Right renal cortex interstitium (tissue), 3 donors: ENCODE measurements at regions not wholly inside any gene's neighbourhood (a gene's known extent, or its start where the extent isn't known, plus 50 kb on each side); places are given as distances from the start of the nearest gene placed in this dataset.

ENCODE experiments used
- DNase-seq, 3 donors: peaks; one replicate each; pipeline ENCODE4 v3.0.0-alpha.2; 2013; ENCODE audit warnings: low read depth in 3 of 3, low spot score in 2 of 3

DNA sequence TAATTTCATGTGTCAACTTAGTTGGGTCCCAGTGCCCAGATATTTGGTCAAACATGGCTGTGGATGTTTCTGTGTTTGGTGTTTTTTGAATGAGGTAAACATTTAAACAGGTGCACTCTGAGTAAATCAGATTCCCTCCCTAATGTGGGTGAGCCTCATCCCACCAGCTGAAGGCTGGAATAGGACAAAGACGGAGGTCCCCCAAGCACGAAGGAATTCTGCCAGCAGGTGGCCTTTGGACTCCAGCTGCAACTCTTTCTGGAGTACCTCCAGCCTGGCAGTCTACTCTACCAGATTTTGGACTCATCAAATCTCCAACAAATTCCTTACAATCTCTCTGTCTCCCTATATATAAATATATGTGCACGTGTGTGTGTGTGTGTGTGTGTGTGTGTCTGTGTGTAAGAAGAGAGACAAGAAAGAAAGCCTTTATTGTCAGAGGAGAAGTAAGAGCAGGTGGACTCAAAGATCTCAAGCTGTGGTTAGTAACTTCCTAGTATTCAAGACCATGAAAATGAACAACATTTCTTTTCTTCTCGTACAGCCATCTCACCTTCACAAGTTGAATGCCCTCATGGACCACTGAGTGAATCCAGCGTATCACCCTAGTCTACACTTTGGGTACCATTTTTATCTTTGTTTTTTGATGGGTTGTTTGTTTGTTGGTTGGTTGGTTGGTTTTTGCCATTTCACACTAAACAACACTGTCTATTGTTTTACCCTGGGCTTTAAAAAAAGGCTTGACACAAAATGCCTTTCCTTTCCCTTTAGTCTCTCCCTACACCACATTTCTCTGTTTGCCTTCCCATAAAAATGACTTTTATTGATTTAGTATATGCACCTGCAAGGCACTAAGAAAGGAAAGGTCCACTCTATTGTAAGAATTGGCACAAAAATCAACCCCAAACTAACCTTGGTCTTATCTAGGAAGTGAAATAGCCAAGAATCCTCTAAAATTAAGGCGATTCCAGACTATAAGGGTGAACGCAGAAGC, 118.7 kb downstream of the TENT4A start:
- no peak for DNase-seq

DNA sequence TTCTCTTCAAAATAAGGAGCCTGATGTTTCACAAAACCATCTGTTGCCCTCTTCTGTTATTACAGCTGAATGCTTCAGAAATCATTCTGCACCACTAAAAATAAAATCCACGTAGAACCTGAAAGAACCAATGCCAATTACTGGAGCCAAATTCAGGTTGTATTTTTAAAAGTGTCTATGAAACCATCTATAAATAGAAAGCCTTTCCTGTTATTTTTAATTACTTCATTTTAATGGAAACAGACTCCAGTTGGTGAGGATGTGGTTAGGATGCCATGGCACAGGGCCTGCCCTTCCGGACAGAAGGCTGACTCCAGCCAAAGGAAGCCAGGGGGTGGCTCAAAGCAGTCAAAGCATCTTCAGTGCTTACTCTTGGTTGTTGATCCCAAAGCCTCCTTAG, 119.8 kb downstream of the TENT4A start:
- no peak for DNase-seq

DNA sequence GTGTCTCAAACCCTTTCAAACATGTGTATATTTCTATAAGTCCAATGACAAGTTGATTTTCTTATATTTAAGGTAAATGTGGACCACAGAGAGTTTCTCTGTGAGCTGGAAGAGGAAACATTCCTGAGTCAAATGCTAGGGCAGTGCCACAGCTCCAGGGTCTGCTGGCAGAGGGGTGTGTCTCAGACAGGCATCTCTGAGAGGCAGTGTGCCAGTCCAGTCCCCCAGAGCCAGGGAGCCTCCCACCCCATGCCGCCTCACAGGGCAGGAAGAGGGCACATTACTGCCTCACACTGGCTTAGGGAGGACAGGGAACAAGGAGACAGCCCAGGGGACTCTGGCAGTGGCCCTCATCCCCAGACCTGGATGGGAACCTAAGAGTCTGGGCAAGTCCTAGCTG, 120.2 kb downstream of the TENT4A start:
- no peak for DNase-seq

DNA sequence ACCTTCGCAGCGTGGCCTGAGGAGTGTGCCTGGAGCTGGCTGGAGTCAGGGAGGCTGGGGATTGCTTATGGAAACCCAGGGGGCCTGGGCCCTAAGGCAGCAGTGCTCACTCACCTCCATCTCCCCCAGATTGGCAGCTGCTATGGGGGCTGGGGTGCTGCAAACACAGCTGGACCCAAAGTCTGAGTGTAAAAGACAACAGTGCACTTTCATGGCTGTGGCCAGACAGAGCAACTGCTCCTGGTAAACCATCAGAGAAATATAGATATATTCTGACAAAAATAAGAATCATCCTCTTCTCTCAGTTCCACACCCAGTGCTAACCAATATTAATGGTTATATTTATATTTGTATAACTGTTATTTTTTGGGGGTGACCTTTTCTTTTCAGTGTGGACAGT, 123.9 kb downstream of the TENT4A start:
- DNase-seq: no peak

DNA sequence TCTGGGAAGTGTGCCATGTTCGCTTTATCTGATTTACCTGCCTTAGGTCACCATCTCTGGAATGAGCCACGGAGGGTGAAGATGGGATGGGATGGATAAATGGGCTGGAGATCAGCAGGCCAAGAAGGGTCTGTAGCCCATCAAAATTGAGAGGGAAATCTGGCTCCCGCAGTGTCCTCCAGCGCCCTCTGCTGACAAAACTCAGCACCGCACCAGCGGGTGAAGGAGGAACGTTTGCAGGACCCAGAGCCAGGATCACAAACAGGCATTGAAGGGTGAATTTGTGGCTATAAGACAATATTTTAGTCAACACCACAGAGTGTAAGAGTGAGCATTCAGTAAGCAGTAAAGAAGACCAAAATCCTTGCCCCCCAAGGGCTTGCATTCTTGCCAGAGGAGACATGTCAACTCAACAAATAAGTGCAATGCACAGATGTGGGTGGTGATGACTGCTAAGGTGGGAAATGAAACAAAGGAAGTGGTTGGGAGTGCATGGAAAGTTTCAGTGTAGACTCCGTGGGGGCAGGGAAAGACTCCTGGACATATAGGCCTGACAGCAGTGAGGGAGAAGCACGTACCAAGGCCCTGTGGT, 124.4 kb downstream of the TENT4A start:
- DNase-seq: no peak

DNA sequence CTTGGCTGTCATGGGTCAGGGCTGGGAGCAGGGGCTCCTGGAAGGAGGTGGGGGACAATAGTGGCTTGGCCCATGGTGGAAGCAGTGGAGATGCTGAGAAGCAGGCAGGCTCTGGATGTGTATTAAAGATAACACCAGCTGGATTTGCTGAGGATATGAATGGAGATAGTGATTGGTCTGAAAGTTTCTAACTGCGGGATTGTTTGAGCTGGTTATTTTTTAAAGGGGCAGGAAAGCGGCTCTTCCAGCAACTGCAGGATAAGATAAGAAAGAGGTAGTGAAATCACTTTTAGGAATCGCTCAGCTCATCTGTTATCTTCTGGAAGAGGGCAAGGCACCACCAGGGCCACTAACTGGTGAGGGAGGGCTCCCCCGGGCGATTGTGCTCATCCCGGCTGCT, 125.5 kb downstream of the TENT4A start:
- no peak for DNase-seq

DNA sequence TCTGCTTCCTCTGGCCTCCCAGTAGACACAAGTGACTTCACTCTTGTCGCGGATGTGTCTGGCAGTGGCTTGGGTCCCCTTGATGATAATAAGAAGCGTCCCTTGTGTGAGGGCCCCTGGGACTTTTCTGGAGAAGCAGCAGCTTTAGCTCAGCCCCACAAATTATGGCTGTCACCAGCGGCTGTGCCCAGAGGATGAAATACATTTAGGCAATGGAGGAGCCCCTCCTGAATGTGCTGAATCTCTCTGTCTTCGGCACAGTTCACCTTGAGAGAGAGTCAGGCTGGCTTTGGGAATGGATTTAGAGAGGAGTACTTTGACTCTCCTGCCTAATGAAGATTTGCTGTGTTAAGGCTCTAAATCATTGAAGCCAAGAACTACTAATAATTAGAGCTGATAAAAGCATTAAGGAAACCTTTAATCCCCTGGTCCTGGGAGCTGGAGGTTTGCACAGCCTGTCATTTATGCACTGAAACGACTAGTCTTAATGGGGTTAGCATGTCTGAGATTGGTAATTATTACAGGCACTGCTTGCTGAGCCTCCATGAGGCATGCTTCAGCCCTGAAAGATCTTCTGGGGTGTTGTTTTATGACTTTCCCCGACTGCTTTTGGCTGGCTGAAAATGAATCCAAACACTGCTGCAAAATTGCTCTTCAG, 127.0 kb downstream of the TENT4A start:
- DNase-seq: no peak

DNA sequence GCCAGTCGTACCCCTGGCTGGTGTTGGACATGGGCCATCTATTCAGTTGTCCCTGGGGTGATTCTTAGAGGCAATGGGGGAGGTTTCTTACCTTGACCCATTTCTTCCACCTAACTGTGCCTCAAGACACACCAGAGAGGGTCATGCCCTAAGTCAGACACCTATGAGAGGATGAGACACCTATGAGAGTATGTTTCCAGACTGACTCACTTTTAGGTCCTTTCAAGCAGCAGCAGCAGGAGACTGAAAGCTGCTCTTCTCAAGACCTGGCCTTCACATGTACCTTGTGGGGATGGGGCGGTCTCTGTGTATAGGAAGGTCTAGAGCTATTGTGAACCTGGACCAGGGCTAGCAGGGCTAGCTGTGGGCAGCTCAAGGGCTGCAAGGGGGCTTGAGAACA, 130.1 kb downstream of the TENT4A start:
- DNase-seq: no peak

DNA sequence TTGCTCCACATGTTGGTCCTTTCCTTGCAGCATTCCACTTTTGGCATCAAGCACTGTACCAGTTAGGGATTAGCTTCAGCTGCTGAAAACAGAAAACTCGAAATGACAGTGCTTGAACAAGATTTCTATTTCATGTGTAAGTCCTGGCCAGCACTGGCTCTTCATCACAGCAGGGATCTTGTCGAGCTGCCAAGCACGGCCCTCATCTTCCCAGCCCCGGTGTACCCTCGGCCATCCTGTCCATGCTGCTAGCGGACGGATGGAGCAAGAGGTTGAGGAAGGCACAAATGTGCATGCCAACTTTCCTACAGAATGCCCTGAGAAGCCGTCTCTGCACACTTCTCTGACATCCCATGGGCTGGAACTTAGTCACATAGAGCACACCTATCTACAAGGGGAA, 130.6 kb downstream of the TENT4A start:
- no peak for DNase-seq

DNA sequence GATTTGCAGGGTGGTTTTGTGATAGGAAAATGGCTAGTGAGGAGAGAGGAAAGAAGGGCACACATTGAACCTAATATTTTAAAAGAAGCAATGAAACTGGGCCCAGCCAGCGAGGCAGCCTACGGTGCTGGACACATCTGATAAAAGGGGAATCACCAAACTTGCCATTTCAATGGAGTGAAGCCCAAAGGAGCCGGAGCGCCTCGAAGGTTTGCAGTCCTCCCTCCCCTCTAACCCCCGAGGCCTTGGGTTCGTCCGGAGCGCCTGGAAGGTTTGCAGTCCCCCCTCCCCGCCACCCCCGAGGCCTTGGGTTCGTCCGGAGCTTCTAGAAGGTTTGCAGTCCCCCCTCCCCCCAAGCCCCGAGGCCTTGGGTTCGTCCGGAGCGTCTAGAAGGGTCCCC, 132.6 kb downstream of the TENT4A start:
- DNase-seq: no peak

DNA sequence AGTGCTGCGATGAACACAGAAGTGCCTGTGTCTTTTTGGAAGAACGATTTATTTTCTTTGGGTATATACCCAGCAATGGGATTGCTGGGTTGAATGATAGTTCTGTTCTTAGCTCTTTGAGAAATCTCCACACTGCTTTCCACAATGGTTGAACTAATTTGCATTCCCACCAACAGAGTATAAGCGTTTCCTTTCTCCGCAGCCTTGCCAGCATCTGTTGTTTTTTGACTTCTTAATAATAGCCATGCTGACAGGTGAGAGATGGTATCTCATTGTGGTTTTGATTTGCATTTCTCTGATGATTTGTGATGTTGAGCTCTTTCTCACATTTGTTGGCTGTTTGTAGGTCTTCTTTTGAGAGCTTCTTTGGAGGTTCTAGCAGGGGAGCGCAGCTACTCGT, 134.6 kb downstream of the TENT4A start:
- no peak for DNase-seq

DNA sequence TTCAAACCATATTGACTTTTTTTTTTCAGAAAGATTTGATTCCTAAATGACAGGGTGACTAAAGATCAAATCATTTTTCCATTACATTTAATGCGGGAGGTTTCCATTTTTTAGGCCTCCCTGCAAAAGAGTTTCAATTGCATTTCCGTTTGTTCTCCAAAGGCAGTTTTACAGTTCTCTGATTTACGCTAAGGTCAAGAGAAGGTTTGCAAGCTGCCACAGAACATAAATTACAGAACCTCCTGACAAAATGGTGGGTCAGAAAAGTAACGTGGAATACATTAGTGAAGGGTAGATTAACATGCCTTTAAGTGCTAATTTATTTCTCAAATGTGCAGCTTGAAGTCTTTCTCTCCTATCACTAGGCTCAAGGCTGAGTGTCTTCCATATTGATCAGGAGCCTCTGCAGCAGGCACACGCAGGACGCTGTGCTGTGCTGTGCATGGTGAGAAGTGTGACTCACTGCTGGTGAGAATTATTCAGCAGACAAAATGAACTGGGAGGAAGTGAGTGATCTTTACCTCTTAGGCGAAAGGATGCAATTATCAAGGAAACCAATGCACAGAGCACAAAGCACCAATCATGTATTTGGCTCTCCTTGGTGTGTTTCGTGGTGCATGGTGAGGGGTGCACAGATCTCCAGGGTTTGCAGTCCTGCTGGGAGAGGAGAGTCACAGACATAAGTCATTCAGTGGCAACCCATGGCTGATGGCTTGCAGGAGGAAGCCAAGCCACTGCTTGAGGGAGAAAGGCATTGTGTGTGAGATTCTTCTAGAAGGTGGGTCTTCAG, 136.3 kb downstream of the TENT4A start:
- peak; percentile 20 to 33 (median 29) for DNase-seq

DNA sequence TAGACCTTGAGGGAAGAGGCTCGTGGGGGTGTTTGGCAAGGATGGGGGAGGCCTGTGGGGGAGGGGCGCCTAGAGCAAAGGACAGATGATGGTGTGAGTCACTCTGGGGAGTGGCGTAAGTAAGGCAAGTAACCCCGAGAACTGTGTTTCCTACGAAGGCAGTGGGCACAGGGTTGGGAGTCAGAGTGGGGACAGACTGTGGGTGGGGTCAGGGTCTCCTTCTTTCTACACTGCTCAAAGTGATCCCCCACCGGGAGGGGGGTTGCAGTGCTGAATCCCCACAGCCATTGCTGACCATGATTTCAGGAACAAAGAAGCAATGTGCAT, 136.8 kb downstream of the TENT4A start:
- DNase-seq: no peak

DNA sequence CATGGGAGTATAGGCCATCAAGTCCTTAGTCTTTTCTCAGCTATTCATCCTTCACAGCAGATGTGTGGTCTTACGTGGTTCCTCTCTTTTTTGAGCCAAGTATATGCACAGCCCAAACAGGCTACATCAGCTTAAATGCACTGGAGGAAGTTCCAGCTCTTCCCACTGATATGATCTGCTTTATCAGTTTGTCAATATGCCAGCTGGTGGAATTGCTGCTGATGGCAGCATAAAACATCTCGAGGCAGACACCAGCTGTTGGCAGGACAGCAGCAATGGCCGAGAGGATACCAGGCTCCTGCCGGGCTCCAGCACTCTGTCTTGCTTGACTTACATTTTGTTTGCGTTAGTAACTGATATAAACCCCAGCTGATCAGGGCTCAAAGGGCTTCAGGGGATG, 143.4 kb downstream of the TENT4A start:
- DNase-seq: no peak

DNA sequence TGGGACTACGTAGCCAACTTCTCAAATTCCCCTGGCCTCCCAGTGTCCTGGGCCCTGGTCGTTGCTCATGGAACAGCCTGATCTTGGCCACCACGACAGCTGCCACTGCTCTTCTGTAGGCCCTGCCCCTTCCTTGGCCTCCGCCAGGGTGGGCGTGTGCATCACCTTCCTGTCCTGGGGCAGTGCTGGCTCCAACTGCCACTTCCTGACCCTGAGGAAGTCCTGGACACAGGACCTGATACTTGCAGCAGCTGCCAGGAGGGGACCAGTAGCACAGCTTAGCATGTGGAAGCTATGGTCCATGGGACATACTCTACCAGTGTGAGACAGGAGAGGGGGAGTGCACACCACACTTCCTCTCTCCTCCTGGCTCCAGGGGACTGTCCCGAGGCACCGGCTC, 145.2 kb downstream of the TENT4A start:
- no peak for DNase-seq

DNA sequence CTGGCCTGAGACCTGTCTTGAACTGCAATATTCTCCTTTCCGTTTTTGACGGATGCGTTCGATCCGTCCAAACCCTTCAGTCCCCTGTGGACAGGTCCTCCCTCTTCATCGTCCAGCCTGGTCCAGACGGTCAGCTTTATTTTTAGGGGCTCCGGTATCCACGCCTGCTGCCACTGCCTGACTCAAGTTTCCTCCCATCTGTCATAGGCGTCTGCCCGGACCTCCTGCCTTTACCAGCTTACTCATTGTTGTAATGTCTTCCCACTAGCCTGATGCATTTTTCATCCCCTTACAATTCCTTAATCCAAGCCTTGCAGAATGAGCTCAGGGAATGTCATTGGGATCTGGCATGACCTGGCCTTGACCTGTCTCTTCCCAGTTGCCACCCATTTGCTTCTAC, 145.8 kb downstream of the TENT4A start:
- DNase-seq: no peak

DNA sequence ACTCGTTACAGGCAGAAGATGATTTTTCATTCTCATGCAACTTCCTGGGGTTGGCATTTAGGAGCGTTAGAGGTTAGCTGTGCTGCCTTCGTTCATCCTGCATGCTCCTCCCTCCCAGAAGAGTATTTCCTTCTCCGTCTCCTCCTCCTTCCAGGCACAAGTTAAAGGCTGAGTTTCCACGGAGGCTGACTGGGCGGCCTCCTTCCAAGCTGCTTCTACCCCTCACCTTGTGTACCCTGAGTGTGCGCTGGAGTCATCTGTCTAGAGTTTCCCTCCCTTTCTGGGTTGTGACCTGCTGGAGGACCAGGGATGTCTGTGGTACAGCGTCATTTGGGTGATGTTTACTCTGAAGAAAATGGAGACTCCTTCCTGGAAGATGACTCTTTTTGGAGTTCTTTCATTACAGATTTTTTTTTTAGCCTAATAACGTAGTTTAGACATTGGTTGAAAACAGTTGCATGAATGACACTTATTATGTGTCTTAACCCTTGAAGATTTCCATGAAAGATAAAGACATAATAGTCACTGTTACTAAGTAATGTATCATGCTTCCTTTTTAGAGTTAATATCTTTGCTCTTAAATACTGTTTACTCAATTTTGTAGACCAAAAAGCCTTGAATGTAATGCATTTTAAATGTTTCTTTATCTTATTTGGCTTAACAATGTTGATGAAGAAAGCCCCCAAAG, 146.9 kb downstream of the TENT4A start:
- DNase-seq: no peak

DNA sequence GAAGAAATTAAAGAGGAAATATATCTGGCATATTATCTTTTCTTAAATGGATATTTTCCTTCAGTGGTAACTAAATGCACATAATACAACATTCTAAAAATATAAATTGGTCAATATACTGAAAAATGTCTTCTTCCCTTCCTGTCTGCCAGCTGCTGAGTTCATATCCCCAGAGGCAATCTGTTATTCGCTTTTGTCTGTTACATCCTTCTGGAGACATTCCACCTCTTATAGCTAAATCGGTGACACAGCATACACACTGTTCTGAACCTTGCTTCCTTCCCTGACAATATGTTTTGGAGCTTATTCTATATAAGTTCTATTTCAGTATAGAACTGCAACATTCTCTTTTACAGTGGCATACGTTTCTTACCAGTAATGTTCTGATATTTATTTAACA, 147.8 kb downstream of the TENT4A start:
- no peak for DNase-seq

DNA sequence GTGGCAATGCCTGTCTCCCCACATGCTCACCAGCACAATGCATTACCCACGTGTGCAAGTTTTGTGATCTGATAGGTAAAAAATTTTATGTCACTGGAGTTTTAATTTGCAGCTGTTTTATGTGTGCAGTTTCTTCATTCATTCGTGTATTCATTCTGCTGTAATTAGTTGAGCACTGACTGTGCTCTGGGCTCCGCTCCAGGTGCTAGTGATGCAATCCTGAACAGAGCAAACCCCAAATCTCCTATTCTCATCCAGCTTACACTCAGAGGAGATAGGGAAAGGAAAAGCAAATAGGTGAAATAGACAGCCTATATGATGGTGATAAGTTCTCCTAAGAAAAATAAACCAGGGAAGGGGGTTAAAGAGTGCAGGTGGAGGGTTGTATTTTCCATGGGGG, 148.4 kb downstream of the TENT4A start:
- no peak for DNase-seq

DNA sequence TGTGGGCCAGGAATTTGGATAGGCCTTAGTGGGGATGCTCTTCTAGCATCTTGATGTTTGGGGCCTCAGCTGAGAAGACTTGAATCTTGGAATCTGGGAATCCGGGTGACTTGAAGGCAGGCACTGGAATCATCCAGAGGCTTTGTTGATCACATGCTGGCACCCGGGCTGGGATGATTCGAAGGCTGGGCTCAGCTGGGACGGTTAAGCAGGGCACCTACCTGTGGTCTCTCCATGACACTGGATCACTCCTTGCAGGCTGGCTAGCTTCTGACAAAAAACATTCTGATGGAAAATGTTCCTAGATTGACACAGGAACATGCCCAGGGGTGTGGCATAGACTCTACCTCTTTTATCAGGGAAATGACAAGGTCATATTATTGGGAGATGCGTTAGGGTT, 149.1 kb downstream of the TENT4A start:
- DNase-seq: no peak

DNA sequence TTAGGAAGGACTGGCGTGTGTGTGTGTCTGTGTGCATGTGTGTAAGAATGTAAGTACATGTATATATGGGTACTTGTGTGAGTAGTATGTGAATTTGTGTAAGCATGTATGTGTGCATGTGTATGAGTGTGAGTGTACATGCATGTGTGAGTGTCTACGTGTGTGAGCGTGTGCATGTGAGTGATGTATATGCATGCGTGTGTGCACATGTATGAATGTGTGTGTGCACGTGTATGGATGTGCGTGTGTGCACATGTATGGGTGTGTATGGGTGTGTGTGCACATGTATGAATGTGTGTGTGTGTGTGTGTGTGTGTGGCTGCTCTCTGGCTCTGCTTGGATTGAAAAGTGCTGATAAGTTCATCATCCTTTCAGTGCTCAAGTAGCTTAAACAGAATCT, 154.5 kb downstream of the TENT4A start:
- no peak for DNase-seq
